ENCODE measurements at regions not wholly inside any gene's neighbourhood (a gene's known extent, or its start where the extent isn't known, plus 50 kb on each side); places are given as distances from the start of the nearest gene placed in this dataset.

DNA sequence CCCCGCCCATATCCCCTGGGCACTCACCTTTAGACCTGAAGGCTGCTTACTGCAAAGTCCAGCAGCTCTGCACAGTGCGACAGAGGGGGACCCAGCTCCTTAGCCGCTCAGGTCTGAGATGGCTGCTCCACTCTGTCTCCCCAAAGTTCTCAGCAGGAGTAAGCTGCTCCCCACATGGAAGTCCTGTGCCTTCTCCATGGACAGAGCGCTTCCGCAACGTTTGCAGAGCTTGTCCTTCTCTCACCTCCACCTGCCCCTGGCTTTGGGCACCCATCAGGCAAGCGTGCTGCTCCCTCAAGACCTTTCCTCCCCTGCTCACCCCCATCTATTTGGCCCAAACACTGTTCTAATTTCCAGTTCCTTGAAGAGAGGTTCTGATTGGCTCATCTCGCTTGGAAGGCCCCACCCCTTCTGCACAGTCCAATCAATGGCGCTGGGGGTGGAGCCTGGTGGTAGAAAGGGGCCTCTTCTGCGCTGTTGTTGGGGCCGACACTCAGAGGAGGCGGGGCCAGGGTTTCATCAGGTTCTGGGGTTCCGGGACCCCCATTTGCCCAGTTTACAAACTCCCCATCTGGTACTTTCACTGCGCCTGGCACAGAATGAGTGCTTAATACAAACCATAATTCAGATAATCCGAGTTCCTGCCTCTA is 137.2 kb downstream of the CYLD start:
- H3K4me3 ChIP-seq (ENCODE audit: extremely low read depth in 1 of 4, insufficient read depth in 2 of 4, low read depth in 3 of 4, low read length in 4 of 4), result peak overlapping the region; percentile 11 to 54 (median 24); a peak in 4 of 8 replicates
- no peak overlapping the region for H2BK120ac ChIP-seq (replicated peaks; ENCODE audit: low read depth, low read length)
- no peak overlapping the region for H4K8ac ChIP-seq (ENCODE audit: extremely low read depth, insufficient read depth, low read length)
- H3K4me1 ChIP-seq (replicated peaks in 1 of 4; ENCODE audit: control insufficient read depth in 3 of 4, insufficient read depth in 4 of 4, low read length in 3 of 4), result peaks cover 0 to 3% (median 0%) of the 10 kb centered on the region in 4 experiments; a peak in 2 of 7 replicates
- ChIA-PET POLR2A (ENCODE audit: partially characterized antibody) (interaction anchor here (0.7 kb wide), 1 partner anchor 11 kb away, joined by 3 read pairs; no protein-coding TSS in a partner anchor), CTCF (ENCODE audit: partially characterized antibody) (interaction anchor here (0.8 to 1.3 kb wide), 5 partner anchors 14 to 232 kb away, joined by 3 to 5 read pairs (median 3); no protein-coding TSS in a partner anchor)
- peak overlapping the region; percentile 71 for H3K4ac ChIP-seq (replicated peaks; ENCODE audit: insufficient read length, low read depth, low read length)
- DNase-seq (ENCODE audit: low read depth in 1 of 2, low spot score in 2 of 2), result peak in 1 of 2 experiments; percentile 60
- 80% methylated on average over 14 of the region's 15 CpGs; no CpG with 5 or more reads in 1 of the 2 experiments for WGBS, 2 experiments (ENCODE audit: extremely low coverage in 1 of 2, insufficient coverage in 1 of 2, insufficient read length in 1 of 2, insufficient replicate concordance in 2 of 2, low coverage in 1 of 2, low lambda C conversion rate in 2 of 2, missing lambda C conversion rate in 1 of 2)
- H3K36me3 ChIP-seq (ENCODE audit: control insufficient read depth in 2 of 4, insufficient read depth in 4 of 4, low read length in 3 of 4), result no peaks in the 10 kb centered on the region
- no peaks in the 10 kb centered on the region for H4K20me1 ChIP-seq (replicated peaks in 1 of 2; ENCODE audit: control insufficient read depth in 1 of 2, insufficient read depth in 2 of 2, low read length in 2 of 2)
- H3K23me2 ChIP-seq (ENCODE audit: low read depth, low read length), result peaks cover 3% of the 10 kb centered on the region; the same call in 1 of the 2 replicates
- peak overlapping the region; percentile 64 to 76 for H3K4me2 ChIP-seq (ENCODE audit: insufficient read depth in 1 of 2, low read depth in 2 of 2, low read length in 2 of 2)
- H2BK5ac ChIP-seq (ENCODE audit: low read depth, low read length), result no peak overlapping the region; the same call in 1 of the 2 replicates
- H3K27ac ChIP-seq (ENCODE audit: low read depth, low read length), result no peak overlapping the region
- no peak overlapping the region for H3K56ac ChIP-seq (replicated peaks; ENCODE audit: insufficient read length, low read depth, low read length)
- H3K27me3 ChIP-seq (replicated peaks in 1 of 4; ENCODE audit: control insufficient read depth in 3 of 4, extremely low read depth in 1 of 4, insufficient read depth in 3 of 4, low read length in 3 of 4), result peaks cover 0 to 3% (median 0%) of the 10 kb centered on the region in 4 experiments; a peak in 1 of 7 replicates
- no peaks in the 10 kb centered on the region for H3K9me3 ChIP-seq (ENCODE audit: insufficient read depth in 2 of 2, low read depth in 1 of 2, low read length in 1 of 2)
- peak overlapping the region; percentile 66; the same call in 1 of the 2 replicates for H2BK15ac ChIP-seq (ENCODE audit: low read length)
- H2AFZ ChIP-seq (ENCODE audit: low read length), result 0 out of 2 replicates have a peak overlapping the region, but pooled peaks have one; percentile 36
- H3K9ac ChIP-seq (replicated peaks in 1 of 4; ENCODE audit: extremely low read depth in 1 of 4, low read depth in 3 of 4, low read length in 3 of 4), result 0 out of 7 replicates have a peak overlapping the region, but pooled peaks of 1 of the 4 experiments have one; percentile 18
- TF ChIP-seq, protein P1, sequence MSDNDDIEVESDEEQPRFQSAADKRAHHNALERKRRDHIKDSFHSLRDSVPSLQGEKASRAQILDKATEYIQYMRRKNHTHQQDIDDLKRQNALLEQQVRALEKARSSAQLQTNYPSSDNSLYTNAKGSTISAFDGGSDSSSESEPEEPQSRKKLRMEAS (IDR thresholded peaks at IDR 0.05), result no peak
- TF ChIP-seq NANOG (IDR thresholded peaks at IDR 0.05; ENCODE audit: insufficient read depth, low read depth, low read length, poor library complexity, severe bottlenecking), result no peak
- no peak for TF ChIP-seq EGR1 (IDR thresholded peaks at IDR 0.05; ENCODE audit: borderline replicate concordance, low read depth, low read length)
- no peak for TF ChIP-seq TCF12 (IDR thresholded peaks at IDR 0.05; ENCODE audit: low read depth, low read length)
- no peak for TF ChIP-seq POU5F1 (IDR thresholded peaks at IDR 0.05; ENCODE audit: low read depth, low read length)
- TF ChIP-seq PHF8 (conservative IDR thresholded peaks at IDR 0.05; ENCODE audit: low read depth, low read length), result no peak
- TF ChIP-seq KDM5A (IDR thresholded peaks at IDR 0.05; ENCODE audit: low read length), result no peak
- H2AK5ac ChIP-seq (ENCODE audit: low read depth, low read length), result no peak overlapping the region
- H3K18ac ChIP-seq (ENCODE audit: extremely low read depth, low read length), result peak overlapping the region; percentile 40; the same call in 1 of the 2 replicates
- FAIRE-seq, result no peak
- H3K14ac ChIP-seq (ENCODE audit: insufficient read length), result no peak overlapping the region
- H3K23ac ChIP-seq (ENCODE audit: insufficient read length), result no peak overlapping the region
- no peak overlapping the region for H2BK12ac ChIP-seq (ENCODE audit: low read depth, low read length)
- H4K5ac ChIP-seq (ENCODE audit: insufficient read length, low read depth, low read length), result no peak overlapping the region
- H3K79me1 ChIP-seq (ENCODE audit: low read depth, low read length), result no peaks in the 10 kb centered on the region
- H2BK20ac ChIP-seq (ENCODE audit: low read length), result no peak overlapping the region
- H3K79me2 ChIP-seq (ENCODE audit: control insufficient read depth in 1 of 2, insufficient read depth in 2 of 2, low read length in 2 of 2), result no peaks in the 10 kb centered on the region
- H4K91ac ChIP-seq (replicated peaks; ENCODE audit: insufficient read length, low read length), result peak overlapping the region; percentile 44
